PC-9 (cell line): ENCODE measurements at regions not wholly inside any gene's neighbourhood (a gene's known extent, or its start where the extent isn't known, plus 50 kb on each side); places are given as distances from the start of the nearest gene placed in this dataset.

Experiments
- CTCF ChIP-seq: fragments of 200-600 bp; sonication (generic); conservative IDR thresholded peaks from 2 replicates; pipeline ENCODE4 v1.6.1; 2017; ENCODE audit warnings: mixed run types, antibody characterized with exemption, mild to moderate bottlenecking, moderate library complexity
- EZH2 ChIP-seq: fragments of 200-600 bp; sonication (generic); IDR thresholded peaks from 2 replicates; pipeline ENCODE4 v1.8.0; 2017; ENCODE audit warnings: antibody characterized with exemption, low read depth

- TF ChIP-seq CTCF (no peak), EZH2 (no peak)
Measured at GRCh38 chr20:40810332-40811000, 121.4 kb upstream of the MAFB start.
